HCT116 (cell line): ENCODE measurements at regions not wholly inside any gene's neighbourhood (a gene's known extent, or its start where the extent isn't known, plus 50 kb on each side); places are given as distances from the start of the nearest gene placed in this dataset.

Experiments used
- CBX3 ChIP-seq: IDR thresholded peaks from 2 replicates; pipeline ENCODE4 v1.6.1; 2012; ENCODE audit warnings: low read depth
- EZH2 ChIP-seq: fragments of 200-600 bp; sonication (generic); IDR thresholded peaks from 2 replicates; pipeline ENCODE4 v1.6.1; 2017; ENCODE audit warnings: antibody characterized with exemption, mixed run types
- POLR2A ChIP-seq: IDR thresholded peaks from 2 replicates; pipeline ENCODE4 v1.7.0; 2011; ENCODE audit warnings: borderline replicate concordance; ENCODE audit not compliant: insufficient read depth, insufficient read length; ENCODE audit errors: extremely low read depth
- POLR2AphosphoS5 ChIP-seq: IDR thresholded peaks from 2 replicates; pipeline ENCODE4 v1.6.1; 2011; ENCODE audit warnings: mild to moderate bottlenecking, low read depth, low read length, moderate library complexity
- SP1 ChIP-seq: IDR thresholded peaks from 2 replicates; pipeline ENCODE4 v1.6.1; 2012; ENCODE audit warnings: low read depth
- TCF7L2 ChIP-seq: IDR thresholded peaks from 2 replicates; pipeline ENCODE4 v1.7.0; 2011; ENCODE audit warnings: borderline replicate concordance, inconsistent platforms; ENCODE audit not compliant: insufficient read depth, insufficient read length; ENCODE audit errors: extremely low read depth
- ZFX ChIP-seq: fragments of 450-650 bp; IDR thresholded peaks from 2 replicates; pipeline ENCODE4 v1.6.1; 2017
- TF ChIP-seq, protein P1 (sequence below): IDR thresholded peaks from 2 replicates; pipeline ENCODE4 v1.6.1; 2012; ENCODE audit warnings: low read depth
- TF ChIP-seq, protein P2 (sequence below), 3 experiments: fragments of 200-600 bp in 1 of 3; sonication (generic) in 1 of 3; IDR thresholded peaks in 2 of 3; conservative IDR thresholded peaks in 1 of 3; 2 replicates each; pipeline ENCODE4 v1.5.1; 2012 to 2017; ENCODE audit warnings: low read depth in 2 of 3, low read length in 2 of 3, antibody characterized with exemption in 1 of 3, borderline replicate concordance in 1 of 3, control low read depth in 1 of 3, mild to moderate bottlenecking in 1 of 3, mixed read lengths in 1 of 3, mixed run types in 1 of 3, moderate library complexity in 1 of 3; ENCODE audit not compliant: insufficient read depth in 1 of 3
- TF ChIP-seq, protein P3 (sequence below): IDR thresholded peaks from 2 replicates; pipeline ENCODE4 v1.6.1; 2012
- TF ChIP-seq, protein P4 (sequence below): IDR thresholded peaks from 2 replicates; pipeline ENCODE4 v1.6.1; 2012

DNA sequence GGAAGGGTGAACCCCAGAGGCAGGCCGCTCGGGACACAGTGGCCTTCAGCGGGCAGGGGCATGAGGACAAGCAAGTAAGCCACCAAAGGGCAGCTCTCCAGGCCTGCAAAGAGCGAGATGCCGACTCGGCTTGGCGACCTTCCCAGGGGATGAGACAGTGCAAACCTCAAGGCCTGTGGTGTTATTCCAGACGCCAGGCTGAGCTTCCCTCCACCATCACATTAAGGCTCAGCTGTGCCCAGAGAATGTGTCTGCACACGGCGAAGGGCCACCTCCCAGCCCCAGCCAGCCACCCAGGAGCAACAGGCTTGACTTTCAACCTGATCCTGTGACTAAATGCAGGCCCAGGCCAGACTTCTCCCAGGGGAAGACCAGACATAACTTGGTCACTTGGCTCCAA is 251.4 kb downstream of the SOX9 start:
- TF ChIP-seq, protein P1, sequence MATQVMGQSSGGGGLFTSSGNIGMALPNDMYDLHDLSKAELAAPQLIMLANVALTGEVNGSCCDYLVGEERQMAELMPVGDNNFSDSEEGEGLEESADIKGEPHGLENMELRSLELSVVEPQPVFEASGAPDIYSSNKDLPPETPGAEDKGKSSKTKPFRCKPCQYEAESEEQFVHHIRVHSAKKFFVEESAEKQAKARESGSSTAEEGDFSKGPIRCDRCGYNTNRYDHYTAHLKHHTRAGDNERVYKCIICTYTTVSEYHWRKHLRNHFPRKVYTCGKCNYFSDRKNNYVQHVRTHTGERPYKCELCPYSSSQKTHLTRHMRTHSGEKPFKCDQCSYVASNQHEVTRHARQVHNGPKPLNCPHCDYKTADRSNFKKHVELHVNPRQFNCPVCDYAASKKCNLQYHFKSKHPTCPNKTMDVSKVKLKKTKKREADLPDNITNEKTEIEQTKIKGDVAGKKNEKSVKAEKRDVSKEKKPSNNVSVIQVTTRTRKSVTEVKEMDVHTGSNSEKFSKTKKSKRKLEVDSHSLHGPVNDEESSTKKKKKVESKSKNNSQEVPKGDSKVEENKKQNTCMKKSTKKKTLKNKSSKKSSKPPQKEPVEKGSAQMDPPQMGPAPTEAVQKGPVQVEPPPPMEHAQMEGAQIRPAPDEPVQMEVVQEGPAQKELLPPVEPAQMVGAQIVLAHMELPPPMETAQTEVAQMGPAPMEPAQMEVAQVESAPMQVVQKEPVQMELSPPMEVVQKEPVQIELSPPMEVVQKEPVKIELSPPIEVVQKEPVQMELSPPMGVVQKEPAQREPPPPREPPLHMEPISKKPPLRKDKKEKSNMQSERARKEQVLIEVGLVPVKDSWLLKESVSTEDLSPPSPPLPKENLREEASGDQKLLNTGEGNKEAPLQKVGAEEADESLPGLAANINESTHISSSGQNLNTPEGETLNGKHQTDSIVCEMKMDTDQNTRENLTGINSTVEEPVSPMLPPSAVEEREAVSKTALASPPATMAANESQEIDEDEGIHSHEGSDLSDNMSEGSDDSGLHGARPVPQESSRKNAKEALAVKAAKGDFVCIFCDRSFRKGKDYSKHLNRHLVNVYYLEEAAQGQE = no peak
- TF ChIP-seq, protein P2, sequence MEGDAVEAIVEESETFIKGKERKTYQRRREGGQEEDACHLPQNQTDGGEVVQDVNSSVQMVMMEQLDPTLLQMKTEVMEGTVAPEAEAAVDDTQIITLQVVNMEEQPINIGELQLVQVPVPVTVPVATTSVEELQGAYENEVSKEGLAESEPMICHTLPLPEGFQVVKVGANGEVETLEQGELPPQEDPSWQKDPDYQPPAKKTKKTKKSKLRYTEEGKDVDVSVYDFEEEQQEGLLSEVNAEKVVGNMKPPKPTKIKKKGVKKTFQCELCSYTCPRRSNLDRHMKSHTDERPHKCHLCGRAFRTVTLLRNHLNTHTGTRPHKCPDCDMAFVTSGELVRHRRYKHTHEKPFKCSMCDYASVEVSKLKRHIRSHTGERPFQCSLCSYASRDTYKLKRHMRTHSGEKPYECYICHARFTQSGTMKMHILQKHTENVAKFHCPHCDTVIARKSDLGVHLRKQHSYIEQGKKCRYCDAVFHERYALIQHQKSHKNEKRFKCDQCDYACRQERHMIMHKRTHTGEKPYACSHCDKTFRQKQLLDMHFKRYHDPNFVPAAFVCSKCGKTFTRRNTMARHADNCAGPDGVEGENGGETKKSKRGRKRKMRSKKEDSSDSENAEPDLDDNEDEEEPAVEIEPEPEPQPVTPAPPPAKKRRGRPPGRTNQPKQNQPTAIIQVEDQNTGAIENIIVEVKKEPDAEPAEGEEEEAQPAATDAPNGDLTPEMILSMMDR (IDR thresholded peaks at IDR 0.05 in 2 of 3, conservative IDR thresholded peaks at IDR 0.05 in 1 of 3; ENCODE audit: borderline replicate concordance in 1 of 3, insufficient read depth in 1 of 3, low read depth in 2 of 3, low read length in 2 of 3) = no peak
- TF ChIP-seq POLR2A = no peak
- TF ChIP-seq, protein P3, sequence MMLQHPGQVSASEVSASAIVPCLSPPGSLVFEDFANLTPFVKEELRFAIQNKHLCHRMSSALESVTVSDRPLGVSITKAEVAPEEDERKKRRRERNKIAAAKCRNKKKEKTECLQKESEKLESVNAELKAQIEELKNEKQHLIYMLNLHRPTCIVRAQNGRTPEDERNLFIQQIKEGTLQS = no peak
- no peak for TF ChIP-seq SP1
- TF ChIP-seq CBX3 = no peak
- TF ChIP-seq, protein P4, sequence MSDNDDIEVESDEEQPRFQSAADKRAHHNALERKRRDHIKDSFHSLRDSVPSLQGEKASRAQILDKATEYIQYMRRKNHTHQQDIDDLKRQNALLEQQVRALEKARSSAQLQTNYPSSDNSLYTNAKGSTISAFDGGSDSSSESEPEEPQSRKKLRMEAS = no peak
- no peak for TF ChIP-seq POLR2AphosphoS5
- TF ChIP-seq ZFX = 0 out of 2 replicates have a peak, but pooled peaks have one; percentile 13
- no peak for TF ChIP-seq EZH2
- no peak for TF ChIP-seq TCF7L2
